GM21381 (cell line): ENCODE measurements at regions not wholly inside any gene's neighbourhood (a gene's known extent, or its start where the extent isn't known, plus 50 kb on each side); places are given as distances from the start of the nearest gene placed in this dataset.
"Not testable (repeated sequence)": the region's sequence is repeated elsewhere in the genome, so short reads cannot be mapped to it uniquely, and the experiment has no call there.

ENCODE experiments used
- ATAC-seq: cut with Tn5 transposase; IDR thresholded peaks from one replicate; pipeline ENCODE4 v1.9.1; 2021; ENCODE audit warnings: mild to moderate bottlenecking, moderate library complexity; ENCODE audit not compliant: unreplicated experiment

DNA sequence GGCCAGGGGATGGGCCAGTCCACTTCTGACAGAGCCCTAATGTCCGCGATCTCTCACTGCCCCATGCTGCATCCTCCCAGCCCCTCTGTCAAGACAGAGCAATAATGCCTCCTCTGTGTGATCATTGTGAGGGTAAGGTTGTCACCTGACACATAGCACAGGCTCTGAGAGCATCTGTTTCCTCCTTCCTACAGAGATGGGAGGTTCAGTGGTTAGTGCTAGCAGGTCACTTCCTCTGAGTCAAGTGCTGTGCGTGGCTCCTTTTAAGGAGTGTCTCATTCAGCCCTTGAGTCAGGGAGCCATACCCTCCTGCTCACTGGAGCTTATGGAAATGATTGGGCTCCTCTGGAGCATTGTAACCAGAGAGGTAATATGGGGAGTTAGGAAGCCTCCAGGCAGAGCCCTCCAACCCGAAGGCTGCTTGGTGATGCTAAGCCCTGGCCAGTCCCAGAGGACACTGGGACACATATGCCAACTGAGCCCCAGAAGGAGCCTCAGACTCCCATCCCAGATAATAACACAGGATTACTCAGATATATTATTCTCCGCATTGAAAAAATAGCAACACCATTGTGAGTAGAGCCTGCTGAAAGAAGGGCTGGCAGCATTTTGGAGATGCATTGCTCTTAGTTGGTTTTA, 189.0 kb downstream of the GALNT1 start:
- no peak for ATAC-seq

DNA sequence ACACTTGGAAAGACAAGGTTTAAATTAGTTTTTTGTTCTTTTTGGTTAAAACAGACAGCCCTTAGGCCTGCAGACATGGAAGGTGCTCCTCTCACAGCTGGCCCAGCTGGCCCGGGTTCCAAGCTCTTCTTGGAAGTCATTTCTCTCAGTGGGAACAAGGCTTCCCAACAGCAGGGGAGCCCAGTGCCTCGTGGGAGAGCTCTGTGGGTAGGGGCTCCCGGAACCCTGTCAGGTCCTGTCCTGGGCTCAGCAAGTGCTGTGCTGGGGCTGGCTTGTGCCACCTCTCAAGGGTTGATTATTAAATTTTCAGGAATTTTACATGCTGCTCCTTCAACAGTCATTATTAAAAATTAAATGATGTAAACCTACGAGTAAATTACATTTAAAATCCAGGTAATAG, 189.6 kb downstream of the GALNT1 start:
- ATAC-seq, result no peak

DNA sequence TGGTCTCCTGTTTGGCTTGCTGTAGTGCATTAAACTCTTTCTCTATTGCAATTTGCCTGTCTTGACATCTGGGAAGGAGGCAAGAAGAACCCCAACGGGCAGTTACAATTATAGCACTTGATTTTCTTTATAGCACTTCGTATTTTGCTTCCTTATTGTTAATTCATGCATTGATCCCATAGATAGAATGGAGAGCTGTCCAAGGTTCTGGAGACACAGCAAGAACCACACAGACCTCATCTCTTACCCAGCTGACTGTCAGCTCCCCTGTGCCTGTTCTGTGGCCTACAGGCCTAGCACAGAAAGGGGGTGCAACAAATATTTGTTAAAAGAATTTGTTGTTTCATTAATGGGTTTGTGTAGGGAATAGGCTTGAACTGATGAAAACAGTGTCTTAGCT, 194.3 kb downstream of the GALNT1 start:
- no peak for ATAC-seq

DNA sequence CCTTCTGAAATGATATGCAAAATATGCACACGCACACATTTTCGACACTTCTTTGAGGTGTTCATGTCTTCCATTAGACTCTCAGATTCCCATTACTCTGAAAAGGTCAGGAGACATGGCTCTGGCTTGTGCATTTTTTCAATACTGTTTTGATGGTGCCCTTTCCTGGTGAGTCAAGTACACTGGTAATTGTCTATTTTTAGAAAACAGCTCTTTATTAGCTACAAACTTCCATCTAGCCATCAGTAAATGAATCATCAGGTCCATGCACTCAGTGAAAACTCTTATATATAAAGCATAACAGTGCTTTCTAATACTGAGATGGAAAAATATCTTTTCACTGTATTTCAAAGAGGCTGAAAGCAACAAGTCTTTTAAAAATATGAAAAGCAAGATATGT, 194.9 kb downstream of the GALNT1 start:
- ATAC-seq, result no peak

DNA sequence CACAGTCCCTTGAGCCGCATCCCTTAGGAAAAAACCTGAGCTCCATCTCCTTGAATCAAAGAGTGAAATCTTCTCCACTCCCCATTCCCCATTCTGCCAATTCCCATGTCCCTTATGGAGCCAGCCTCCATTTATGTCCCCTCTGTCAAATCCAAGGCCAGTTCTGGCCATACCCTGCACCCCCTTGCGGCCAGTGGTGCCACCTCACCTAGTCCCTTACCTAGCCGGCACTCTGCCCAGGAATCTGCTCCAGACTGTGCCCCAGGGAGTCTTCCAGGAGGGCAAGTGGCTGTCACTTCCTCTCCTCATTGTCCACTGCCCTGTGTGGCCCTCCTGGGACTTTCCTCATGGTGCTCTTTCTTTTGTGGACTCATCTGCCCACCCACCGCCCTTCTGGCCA, 195.4 kb upstream of the RMP24 start:
- no peak for ATAC-seq

DNA sequence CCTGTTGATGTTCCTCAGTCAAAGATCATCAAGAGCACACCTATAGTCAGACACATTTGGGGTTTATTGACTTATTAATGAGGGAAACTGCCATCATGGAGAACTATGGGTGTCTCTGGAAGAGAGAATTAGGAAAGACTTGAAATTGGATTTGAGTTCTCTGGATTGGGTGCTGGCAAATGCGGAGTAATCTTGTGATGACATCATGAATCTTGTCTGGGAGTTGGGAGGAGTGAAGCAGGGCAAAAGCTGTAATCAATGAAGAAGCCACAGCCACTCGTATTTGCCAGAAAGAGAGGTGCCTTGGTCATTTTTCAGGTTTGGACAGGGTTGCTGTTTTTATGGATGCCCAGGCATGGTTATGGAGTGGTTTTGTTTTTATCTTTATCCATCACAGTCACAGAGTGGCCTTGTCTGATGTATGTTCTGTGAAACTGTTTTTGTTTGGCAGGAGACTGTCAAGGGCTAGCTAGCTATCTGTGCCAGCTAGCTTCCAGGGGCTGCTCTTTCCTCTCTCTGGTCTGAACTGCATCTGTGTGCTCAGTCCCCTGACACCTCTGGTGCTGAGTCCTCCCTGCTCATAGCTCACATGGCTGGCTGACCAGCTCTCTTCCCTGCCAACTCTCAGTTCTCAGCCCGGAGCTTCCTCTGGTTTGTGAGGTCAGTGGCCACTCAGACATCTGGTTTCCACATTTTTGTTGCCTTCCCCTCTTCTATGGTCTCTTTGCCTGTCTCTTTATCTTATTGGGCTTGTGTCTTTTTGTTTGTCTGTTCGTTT, 193.4 kb upstream of the RMP24 start:
- ATAC-seq, result no peak

DNA sequence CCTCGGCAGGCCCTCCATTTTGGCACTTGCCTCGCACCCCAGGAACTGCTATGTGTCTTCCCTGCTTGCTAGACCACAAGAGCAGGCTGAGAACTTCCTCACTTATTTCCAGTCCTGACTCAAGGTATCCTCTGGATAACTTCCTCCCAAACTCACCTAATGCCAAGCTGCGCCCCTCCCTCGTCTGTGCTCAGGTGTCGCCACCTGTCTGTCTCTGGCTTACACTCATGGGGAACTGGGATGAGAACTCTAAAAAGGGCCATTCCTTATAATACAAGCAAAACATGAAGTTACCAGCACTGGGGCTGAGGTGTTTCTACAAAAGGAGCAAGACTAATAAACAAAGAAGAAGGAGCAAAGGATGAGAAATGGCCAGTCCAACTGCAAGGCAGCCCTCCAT, 191.5 kb upstream of the RMP24 start:
- ATAC-seq, result no peak

DNA sequence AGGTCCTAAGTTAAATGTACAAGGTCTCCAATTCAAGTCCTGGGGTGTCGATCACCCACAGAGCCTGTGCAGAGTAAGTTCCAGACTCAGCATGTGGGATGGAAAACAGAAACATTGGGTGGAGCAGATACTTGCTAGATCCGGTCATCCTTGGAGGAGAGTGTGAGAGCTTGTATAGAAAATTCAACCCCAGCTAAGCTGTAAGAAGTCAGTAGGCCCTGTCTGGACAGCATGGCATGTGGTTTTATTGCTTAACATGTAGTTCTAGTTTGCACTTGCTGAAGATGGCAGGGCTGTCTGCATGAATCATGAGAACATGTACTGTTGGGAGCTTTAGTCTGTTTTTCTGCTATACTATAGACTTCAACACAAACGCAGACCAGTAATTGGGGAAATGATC, 189.6 kb upstream of the RMP24 start:
- no peak for ATAC-seq

DNA sequence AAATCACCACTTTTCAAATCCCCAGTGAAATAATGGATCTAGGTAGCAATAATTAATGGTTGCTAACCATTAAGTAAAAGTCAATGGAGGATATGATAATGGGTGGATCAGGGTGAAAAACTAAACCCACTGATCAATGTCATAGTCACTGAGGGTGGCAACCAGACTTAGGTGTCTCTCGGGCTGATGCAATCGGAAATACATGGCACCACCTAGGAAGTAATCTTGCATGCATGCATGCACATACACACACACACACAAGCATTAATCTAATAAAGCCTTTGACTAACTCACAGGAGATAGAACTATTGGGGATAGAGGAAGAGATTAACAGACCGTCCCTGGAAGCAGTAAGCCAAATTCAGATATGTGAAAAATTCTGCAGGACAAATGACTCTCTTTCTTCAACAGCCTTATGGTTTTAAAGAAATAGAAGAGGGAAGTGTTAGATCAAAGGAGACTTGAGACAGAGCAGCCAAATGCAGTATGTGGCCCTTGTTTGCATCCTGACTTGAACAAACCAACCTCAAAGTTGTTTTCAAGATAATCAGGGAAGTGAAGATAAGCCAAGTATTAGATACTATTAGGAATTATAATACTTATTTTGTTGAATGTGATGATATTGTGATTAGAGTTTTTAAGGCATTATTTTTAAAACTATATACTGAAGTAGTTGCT, 186.0 kb upstream of the RMP24 start:
- no peak for ATAC-seq

DNA sequence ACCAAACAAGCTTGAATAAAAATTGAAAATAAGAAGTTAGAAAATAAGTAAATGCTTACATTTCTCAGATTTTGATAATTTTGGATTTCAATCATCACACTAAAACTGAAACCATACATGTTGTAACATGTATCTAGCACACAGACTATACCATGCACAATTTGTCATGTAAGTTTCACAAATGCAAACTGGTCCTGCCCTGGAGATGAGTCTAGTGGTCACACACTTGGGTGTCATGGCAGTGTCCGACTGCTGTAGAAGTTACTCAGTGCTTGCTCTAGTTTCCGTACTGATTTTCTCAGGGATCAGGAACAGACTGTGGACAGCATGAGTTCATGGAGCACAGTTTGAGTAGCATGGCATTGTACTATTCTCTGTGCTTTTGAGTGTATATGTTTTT, 182.9 kb upstream of the RMP24 start:
- no peak for ATAC-seq

DNA sequence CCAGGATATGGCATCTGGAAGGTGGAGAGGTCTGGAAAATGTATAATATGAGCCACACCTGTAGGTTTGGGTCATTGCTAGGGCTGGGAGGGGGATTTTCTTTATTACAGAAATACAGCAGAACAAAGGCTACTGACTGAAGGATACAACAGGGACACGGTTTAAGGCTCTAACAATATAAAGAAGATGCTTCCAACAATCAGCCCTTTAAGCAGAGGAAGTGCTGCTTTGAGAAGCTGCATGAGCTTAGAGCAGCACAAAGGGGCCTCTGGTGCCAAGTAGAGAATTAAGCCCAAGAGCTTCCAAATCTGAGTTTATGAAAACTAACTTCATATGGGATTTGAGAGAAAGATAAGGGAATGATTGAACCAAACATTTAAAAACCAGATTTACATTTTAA, 174.5 kb upstream of the RMP24 start:
- ATAC-seq, result no peak

DNA sequence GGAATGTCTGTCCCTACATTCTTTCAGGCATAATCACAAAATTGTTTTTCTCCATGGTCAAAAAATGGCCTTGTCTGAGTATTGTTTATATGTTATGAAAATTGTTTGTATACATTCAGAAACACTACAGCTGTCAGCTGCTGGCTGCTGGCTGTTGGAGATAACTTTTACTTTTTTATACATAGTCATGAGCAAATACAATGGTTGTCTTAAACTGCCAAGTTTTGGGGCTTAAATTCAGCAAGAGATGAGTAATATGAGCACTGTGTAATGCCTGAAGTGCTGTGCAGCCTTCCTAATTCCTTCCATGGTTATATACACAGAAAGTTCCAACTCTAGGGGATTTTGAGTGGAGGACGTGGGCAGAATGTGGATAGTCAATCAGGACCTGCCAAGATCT, 168.9 kb upstream of the RMP24 start:
- ATAC-seq, result no peak

DNA sequence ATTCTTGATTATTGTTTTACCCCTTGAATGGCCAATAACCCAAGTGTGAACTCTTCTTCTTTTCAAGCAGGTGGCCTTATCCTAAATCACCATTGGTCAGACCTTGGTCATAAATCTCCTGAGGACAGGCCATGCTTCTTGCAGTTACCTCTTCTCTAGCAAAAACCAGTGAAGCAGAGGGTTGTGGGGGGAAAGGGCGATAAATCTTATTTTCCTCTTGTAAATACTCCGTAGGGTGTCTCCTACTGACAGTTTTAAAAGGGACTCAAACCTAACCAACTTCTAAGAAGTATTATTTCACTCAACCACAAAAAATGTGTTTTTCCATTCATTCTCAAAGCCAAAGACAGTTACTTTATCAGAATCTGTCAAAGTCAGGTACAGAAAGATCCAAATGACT, 168.1 kb upstream of the RMP24 start:
- ATAC-seq, result no peak

DNA sequence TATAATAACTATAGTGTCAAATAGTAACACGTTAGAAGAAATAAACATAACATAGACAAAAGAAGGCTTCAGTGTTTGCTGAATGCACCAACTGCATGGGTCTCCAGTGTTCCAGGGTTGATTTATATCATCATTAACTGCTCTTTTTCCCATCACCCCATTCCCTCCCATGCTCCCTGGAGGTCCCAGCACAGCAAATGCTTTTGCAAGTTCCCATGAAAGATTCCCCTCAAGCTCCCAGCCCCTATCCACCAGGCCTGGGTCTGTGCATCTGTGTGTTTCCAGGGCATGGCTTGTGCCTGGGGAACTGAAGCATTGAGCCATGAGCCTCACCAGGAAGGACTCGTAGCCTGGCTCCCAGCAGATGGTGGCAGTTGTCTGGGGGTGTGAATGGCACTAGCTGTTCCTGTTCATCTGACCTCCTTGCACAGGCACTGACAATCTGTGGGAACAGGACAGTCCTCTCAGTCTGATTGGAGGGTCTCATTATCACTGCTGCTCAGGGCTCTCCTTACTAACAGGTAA, 164.6 kb upstream of the RMP24 start:
- ATAC-seq, result no peak

DNA sequence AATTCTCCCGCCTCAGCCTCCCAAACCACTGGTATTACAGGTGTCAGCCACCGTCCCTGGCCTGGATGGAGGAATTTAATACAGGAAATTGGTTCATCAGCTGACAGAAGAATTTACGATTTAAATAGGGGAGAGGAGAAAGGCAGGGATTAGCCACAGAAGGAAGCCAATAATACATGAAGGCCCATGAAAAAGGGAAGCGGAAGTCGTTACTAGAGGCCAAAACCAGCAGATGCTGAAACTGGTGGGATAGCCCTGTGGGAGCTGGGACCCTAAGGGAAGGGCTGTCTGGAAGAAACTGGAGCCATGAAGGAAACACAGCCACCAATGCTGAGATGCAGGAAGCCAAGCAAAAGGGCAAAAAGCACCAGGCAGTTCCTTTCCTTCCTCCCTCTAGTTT, 163.7 kb upstream of the RMP24 start:
- no peak for ATAC-seq

DNA sequence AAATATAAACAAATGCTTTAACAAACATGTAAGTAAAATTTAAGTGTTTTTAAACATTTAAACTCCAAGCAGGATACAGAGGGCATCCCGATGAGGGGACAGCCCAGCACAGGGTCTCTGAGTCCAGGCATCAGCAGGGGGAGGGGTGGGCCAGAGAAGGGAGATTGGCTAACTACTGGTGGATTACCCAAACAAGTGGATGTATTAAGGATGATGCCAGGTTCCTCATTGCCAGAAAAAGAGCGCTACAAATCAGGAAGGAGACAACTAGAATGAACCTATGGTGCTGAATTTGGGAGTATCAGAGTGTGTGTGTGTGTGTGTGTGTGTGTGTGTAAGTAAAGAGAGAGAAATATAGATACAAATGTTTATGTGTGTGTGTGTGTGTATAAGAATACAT, 162.0 kb upstream of the RMP24 start:
- ATAC-seq, result no peak

DNA sequence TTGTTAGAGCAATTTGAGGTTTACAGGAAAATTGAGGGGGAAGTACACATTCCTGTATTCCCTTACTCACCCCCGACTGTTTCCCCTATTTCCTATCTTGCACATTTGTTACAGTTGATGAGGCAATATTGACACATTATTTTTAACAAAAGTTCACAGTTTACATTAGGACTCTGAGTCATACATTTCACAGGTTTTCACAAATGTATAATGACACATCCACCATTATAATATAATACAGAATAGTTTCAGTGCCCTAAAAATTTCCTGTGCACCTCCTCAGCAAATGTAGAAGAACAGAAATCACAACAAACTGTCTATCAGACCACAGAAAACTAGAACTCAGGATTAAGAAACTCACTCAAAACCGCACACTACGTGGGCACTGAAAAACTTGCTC, 160.6 kb upstream of the RMP24 start:
- ATAC-seq, result no peak

DNA sequence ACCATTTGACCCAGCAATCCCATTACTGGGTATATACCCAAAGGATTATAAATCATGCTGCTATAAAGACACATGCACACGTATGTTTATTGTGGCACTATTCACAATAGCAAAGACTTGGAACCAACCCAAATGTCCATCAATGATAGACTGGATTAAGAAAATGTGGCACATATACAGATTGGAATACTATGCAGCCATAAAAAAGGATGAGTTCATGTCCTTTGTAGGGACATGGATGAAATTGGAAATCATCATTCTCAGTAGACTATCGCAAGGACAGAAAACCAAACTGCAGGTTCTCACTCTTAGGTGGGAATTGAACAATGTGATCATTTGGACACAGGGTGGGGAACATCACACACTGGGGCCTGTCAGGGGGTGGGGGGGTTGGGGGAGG, 157.5 kb upstream of the RMP24 start:
- not testable (repeated sequence) for ATAC-seq

DNA sequence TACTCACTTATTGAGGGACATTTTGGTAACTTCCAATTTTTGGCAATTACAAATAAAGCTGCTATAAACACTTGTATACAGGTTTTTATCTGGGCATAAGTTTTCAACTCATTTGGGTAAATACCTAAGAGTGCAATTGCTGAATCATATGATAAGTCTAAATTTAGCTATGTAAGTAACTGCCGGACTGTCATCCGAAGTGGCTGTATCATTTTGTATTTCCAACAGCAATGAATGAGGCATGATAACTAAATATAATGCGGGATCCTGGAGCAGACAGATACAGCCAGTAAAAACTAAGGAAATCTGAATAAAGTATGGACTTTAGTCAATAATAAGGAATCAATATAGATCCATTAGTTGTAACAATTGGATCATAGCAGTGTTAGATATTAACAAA, 156.5 kb upstream of the RMP24 start:
- ATAC-seq, result no peak

DNA sequence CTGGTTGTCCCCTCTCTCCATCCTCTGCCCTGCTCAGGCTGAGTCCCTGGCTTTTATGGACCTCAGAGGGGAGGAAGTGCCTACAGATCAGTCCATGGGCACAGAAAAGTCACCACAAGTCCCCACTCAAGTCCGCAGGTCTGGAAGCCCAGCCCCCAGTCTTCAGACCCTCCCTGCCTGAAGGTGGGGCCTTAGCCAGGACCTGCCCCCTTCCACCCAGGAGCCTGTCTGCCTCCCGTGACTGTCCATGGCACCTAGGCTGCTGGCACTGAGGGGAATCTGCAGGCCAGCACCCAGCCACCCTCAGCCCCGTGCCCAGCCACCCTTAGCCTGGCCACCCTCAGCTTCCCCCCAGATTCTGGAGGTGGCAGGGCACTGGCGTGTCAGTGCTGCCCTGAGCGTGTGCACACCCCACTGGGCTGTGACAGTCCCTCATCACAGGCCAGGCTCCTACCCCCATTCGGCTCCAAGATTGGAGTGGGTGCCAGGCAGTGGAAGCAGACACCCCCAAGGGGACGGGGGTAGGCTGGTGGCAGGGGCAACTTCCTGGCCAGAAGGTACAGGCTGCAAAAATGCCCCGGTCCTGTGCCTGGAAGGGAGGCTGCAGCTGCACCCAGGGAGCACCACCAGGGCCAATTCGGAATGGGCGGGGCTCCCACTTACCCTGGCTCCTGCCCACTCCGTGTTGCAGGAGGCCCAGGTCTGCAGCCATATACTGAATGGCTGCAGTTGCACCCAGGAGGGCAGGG, 154.7 kb upstream of the RMP24 start:
- no peak for ATAC-seq

DNA sequence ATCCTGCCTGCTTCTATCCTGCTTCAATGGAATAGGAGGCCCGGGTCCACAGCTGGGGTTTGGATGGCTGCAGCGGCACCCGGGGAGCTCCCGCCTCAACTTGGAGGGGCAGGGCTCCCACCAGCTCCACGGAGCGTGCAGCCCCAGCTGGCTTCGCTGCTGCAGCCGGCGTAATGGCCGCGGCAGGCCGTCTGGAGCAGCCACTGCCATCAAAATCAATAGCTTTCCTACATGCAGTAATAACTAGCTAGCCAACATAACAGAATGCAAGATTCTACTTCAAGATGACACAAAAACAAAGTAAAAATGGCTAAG, 154.2 kb upstream of the RMP24 start:
- no peak for ATAC-seq

DNA sequence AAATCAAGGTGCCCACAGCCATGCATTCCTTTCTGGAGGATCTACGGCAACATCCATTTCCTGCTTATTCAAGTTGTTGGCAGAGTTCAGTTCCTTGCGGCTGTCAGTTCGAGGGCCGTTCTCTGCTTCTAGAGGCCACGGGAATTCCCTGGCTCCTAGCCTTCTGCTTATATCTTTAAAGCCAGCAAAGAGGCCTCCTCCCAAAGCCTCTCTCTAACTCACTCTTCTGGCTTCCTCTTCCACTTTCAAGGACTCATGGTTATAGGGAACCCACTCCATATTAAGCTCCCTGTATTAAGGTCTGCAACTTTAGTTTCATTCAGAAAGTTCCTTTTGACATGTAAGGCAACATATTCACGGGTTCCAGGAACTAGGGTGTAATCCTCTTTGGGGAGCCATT, 150.1 kb upstream of the RMP24 start:
- no peak for ATAC-seq
